PC-9 (cell line): ENCODE measurements at regions not wholly inside any gene's neighbourhood (a gene's known extent, or its start where the extent isn't known, plus 50 kb on each side); places are given as distances from the start of the nearest gene placed in this dataset.
"Not testable (repeated sequence)": the region's sequence is repeated elsewhere in the genome, so short reads cannot be mapped to it uniquely, and the experiment has no call there.

Experiments used
- BruUV-seq: library from RNA; stranded (reverse); fragments of 400-500 nt; replicated peaks from 2 replicates; lab custom pipeline; 2021; lab: Mats Ljungman, UMichigan
- CTCF ChIA-PET: fragments of 300-600 bp; sonication (Branson Sonifier 250); formaldehyde crosslinking; loops from one replicate; lab custom pipeline; 2022; ENCODE audit warnings: antibody characterized with exemption; lab: Charles Lee
- POLR2A ChIA-PET: fragments of 300-600 bp; sonication (Branson Sonifier 250); formaldehyde crosslinking; loops from one replicate; lab custom pipeline; 2022; ENCODE audit warnings: antibody characterized with exemption; ENCODE audit not compliant: unreplicated experiment; lab: Charles Lee
- DNase-seq, 2 experiments: peaks; one replicate each; pipeline versions ENCODE4 v3.0.0 to v3.0.0-alpha.2; 2015 to 2022; ENCODE audit warnings: mixed read lengths in 1 of 2
- H2AFZ ChIP-seq: fragments of 200-600 bp; sonication (generic); 2 replicates; pipeline ENCODE4 v1.8.1; 2017; ENCODE audit warnings: antibody characterized with exemption
- H3F3A ChIP-seq: fragments of 200-600 bp; sonication (generic); 2 replicates; pipeline ENCODE4 v1.8.1; 2017; ENCODE audit warnings: antibody characterized with exemption, mild to moderate bottlenecking, low read depth; ENCODE audit not compliant: insufficient read depth
- H3K27ac ChIP-seq: fragments of 200-600 bp; sonication (generic); 2 replicates; pipeline ENCODE4 v1.6.1; 2016; ENCODE audit warnings: mixed run types
- H3K27me3 ChIP-seq: fragments of 200-600 bp; sonication (generic); 2 replicates; pipeline ENCODE4 v1.6.1; 2016; ENCODE audit warnings: low read depth, mixed run types; ENCODE audit not compliant: insufficient read depth
- H3K36me3 ChIP-seq: fragments of 200-600 bp; sonication (generic); 2 replicates; pipeline ENCODE4 v1.6.1; 2016; ENCODE audit warnings: low read depth, mixed run types
- H3K4me1 ChIP-seq: fragments of 200-600 bp; sonication (generic); replicated peaks from 2 replicates; pipeline ENCODE4 v1.6.1; 2016; ENCODE audit warnings: mixed run types; ENCODE audit not compliant: insufficient read depth
- H3K4me2 ChIP-seq: fragments of 200-600 bp; sonication (generic); 2 replicates; pipeline ENCODE4 v1.6.1; 2017; ENCODE audit warnings: mixed run types
- H3K4me3 ChIP-seq: fragments of 200-600 bp; sonication (generic); 2 replicates; pipeline ENCODE4 v1.6.1; 2016; ENCODE audit warnings: mixed run types
- H3K79me2 ChIP-seq: fragments of 200-600 bp; sonication (generic); 2 replicates; pipeline ENCODE4 v1.6.1; 2017; ENCODE audit warnings: low read depth, mixed run types
- H3K9me2 ChIP-seq: fragments of 200-600 bp; sonication (generic); 2 replicates; pipeline ENCODE4 v1.8.1; 2017; ENCODE audit warnings: mild to moderate bottlenecking; ENCODE audit not compliant: insufficient read depth
- H3K9me3 ChIP-seq: fragments of 200-600 bp; sonication (generic); 2 replicates; pipeline ENCODE4 v1.8.1; 2016; ENCODE audit warnings: low read depth; ENCODE audit not compliant: insufficient read depth
- H4K20me1 ChIP-seq: fragments of 200-600 bp; sonication (generic); 2 replicates; pipeline ENCODE4 v1.8.1; 2017; ENCODE audit not compliant: insufficient read depth
- EZH2 ChIP-seq: fragments of 200-600 bp; sonication (generic); IDR thresholded peaks from 2 replicates; pipeline ENCODE4 v1.8.0; 2017; ENCODE audit warnings: antibody characterized with exemption, low read depth
- intact Hi-C: fragments of 100-400 bp; cut with micrococcal nuclease; formaldehyde crosslinking; loops from one replicate; pipeline ENCODE4 v1.10.0; 2022; ENCODE audit not compliant: unreplicated experiment
- TF ChIP-seq, protein P1 (sequence below): fragments of 200-600 bp; sonication (generic); conservative IDR thresholded peaks from 2 replicates; pipeline ENCODE4 v1.6.1; 2017; ENCODE audit warnings: mixed run types, antibody characterized with exemption, mild to moderate bottlenecking, moderate library complexity

DNA sequence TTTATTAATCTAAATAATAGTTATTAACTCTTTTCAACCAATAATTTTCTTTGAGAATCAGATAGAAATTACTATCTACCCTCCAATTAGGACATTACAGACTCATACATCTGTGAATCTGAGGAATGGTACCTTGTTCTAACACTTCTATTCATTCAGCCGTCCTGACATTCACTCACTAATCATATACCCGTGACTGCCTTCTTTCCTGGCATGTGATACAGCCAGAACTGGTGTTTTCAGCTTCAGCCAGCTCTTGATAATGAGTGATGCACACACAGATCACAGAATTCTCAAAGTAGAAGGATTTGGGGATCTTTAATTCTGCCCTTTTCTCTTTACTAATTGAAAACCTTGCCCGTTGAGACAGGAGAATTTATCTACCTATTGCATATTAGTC, 499.9 kb downstream of the UTRN start:
- intact Hi-C loops: no loop called here
- H4K20me1 ChIP-seq: no peaks in the 10 kb centered on the region
- no TSS peak for BruUV-seq
- no peaks in the 10 kb centered on the region for H3F3A ChIP-seq
- no peaks in the 10 kb centered on the region for H3K9me2 ChIP-seq
- H3K4me3 ChIP-seq: no peak overlapping the region
- ChIA-PET POLR2A (no interaction called here), CTCF (no interaction called here)
- no peak overlapping the region for H2AFZ ChIP-seq
- H3K27me3 ChIP-seq: no peaks in the 10 kb centered on the region
- peaks cover 15% of the 10 kb centered on the region; the same call in 1 of the 2 replicates for H3K36me3 ChIP-seq
- H3K27ac ChIP-seq: no peak overlapping the region
- H3K9me3 ChIP-seq: 0 out of 2 replicates have a peak, but pooled peaks cover 4% of the 10 kb centered on the region
- no peak for DNase-seq
- TF ChIP-seq EZH2: no peak
- TF ChIP-seq, protein P1, sequence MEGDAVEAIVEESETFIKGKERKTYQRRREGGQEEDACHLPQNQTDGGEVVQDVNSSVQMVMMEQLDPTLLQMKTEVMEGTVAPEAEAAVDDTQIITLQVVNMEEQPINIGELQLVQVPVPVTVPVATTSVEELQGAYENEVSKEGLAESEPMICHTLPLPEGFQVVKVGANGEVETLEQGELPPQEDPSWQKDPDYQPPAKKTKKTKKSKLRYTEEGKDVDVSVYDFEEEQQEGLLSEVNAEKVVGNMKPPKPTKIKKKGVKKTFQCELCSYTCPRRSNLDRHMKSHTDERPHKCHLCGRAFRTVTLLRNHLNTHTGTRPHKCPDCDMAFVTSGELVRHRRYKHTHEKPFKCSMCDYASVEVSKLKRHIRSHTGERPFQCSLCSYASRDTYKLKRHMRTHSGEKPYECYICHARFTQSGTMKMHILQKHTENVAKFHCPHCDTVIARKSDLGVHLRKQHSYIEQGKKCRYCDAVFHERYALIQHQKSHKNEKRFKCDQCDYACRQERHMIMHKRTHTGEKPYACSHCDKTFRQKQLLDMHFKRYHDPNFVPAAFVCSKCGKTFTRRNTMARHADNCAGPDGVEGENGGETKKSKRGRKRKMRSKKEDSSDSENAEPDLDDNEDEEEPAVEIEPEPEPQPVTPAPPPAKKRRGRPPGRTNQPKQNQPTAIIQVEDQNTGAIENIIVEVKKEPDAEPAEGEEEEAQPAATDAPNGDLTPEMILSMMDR: no peak
- H3K4me1 ChIP-seq: no peaks in the 10 kb centered on the region
- no peak overlapping the region for H3K4me2 ChIP-seq
- no peaks in the 10 kb centered on the region for H3K79me2 ChIP-seq

DNA sequence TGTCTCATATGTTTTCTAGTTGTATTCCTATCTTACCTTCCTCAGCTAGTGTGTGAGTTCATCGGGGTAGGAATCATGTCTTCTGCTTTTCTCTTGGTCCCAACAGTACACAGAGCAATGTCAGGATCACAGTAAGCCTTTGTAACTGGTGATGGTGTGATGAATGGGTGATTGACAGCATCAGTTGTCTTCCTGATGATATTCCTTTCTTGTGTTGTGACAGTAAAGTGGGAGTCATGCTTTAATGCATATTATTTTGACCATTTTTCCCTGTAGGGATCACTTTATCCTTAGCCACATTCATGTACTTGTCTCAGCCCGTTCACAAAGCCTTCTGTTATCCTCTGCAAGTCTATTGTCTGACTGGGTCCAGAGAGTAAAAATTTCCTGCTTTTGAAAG, 501.7 kb downstream of the UTRN start:
- H2AFZ ChIP-seq: no peak overlapping the region
- H3K9me3 ChIP-seq: 0 out of 2 replicates have a peak, but pooled peaks cover 4% of the 10 kb centered on the region
- H3K4me3 ChIP-seq: no peak overlapping the region
- ChIA-PET POLR2A (no interaction called here), CTCF (no interaction called here)
- peak in 1 of 2 experiments; percentile 33 for DNase-seq
- intact Hi-C loops: no loop called here
- no peaks in the 10 kb centered on the region for H3K9me2 ChIP-seq
- H3K4me2 ChIP-seq: no peak overlapping the region
- TF ChIP-seq EZH2: no peak
- TF ChIP-seq, protein P1: no peak
- no peaks in the 10 kb centered on the region for H3K4me1 ChIP-seq
- BruUV-seq: no TSS peak
- H3K79me2 ChIP-seq: no peaks in the 10 kb centered on the region
- no peaks in the 10 kb centered on the region for H3F3A ChIP-seq
- H3K27ac ChIP-seq: no peak overlapping the region
- H4K20me1 ChIP-seq: no peaks in the 10 kb centered on the region; the same call in 1 of the 2 replicates
- peaks cover 14% of the 10 kb centered on the region; the same call in 1 of the 2 replicates for H3K36me3 ChIP-seq
- H3K27me3 ChIP-seq: no peaks in the 10 kb centered on the region

DNA sequence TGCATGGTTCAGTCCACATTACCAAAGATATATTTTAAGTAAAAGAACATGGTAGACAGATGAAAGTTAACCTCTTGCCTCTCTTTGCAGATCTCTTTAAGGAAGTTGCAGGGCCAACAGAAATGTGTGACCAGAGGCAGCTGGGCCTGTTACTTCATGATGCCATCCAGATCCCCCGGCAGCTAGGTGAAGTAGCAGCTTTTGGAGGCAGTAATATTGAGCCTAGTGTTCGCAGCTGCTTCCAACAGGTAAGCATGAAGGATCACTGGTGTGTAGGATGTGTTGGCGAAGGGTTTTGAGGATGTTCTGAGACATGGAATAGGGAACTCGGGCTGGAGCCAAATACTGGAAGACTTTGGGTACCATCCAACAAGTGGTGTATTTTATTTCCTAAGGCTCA, 508.6 kb downstream of the UTRN start:
- DNase-seq: no peak
- Histone ChIP-seq H2AFZ (no peak overlapping the region), H3K9me3 (peaks cover 6% of the 10 kb centered on the region), H3K9me2 (no peaks in the 10 kb centered on the region), H3K27ac (no peak overlapping the region), H3K36me3 (peaks cover 8% of the 10 kb centered on the region; the same call in 1 of the 2 replicates), H3K4me1 (peaks cover 19% of the 10 kb centered on the region), H3K79me2 (no peaks in the 10 kb centered on the region), H3K4me3 (no peak overlapping the region), H3K4me2 (no peak overlapping the region), H4K20me1 (no peaks in the 10 kb centered on the region; the same call in 1 of the 2 replicates), H3F3A (peaks cover 15% of the 10 kb centered on the region; the same call in 1 of the 2 replicates), H3K27me3 (no peaks in the 10 kb centered on the region)
- ChIA-PET CTCF (no interaction called here), POLR2A (no interaction called here)
- intact Hi-C loops: loop anchor here (10.0 kb wide), 1 partner anchor 231 kb away; no protein-coding TSS in a partner anchor
- no peak for TF ChIP-seq EZH2
- TF ChIP-seq, protein P1: no peak
- no TSS peak for BruUV-seq

DNA sequence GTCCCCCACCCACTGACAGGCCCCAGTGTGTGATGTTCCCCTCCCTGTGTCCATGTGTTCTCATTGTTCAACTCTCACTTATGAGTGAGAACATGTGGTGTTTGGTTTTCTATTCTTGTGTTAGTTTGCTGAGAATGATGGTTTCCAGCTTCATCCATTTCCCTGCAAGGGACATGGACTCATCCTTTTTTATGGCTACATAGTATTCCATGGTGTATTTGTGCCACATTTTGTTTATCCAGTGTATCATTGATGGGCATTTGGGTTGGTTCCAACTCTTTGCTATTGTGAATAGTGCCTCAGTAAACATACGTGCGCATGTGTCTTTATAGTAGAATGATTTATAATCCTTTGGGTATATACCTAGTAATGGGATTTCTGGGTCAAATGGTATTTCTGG, 509.9 kb downstream of the UTRN start:
- BruUV-seq, H3K9me2 ChIP-seq, H2AFZ ChIP-seq, CTCF ChIA-PET, POLR2A ChIA-PET, H3K27ac ChIP-seq, H3K9me3 ChIP-seq, H3K4me2 ChIP-seq, H3K36me3 ChIP-seq, H3K4me3 ChIP-seq, DNase-seq, H3K27me3 ChIP-seq, H4K20me1 ChIP-seq, H3K79me2 ChIP-seq: not testable (repeated sequence)
- H3F3A ChIP-seq: peaks cover 25% of the 10 kb centered on the region; the same call in 1 of the 2 replicates
- intact Hi-C loops: loop anchor here (5.0 to 10.0 kb wide), 2 partner anchors 137 to 230 kb away; no protein-coding TSS in a partner anchor
- peaks cover 30% of the 10 kb centered on the region for H3K4me1 ChIP-seq
